WTC11 (cell line): ENCODE measurements at regions not wholly inside any gene's neighbourhood (a gene's known extent, or its start where the extent isn't known, plus 50 kb on each side); places are given as distances from the start of the nearest gene placed in this dataset.

Experiments used
- ATAC-seq: fragments of 200-7000 bp; cut with Tn5 transposase; 2 replicates; pipeline ENCODE4 v1.10.0; 2021; ENCODE audit warnings: mild to moderate bottlenecking, moderate library complexity
- CTCF ChIA-PET: fragments of 300-600 bp; sonication (Branson Sonifier 250); formaldehyde crosslinking; loops from one replicate; lab custom pipeline; 2021; ENCODE audit warnings: antibody characterized with exemption; lab: Charles Lee
- POLR2A ChIA-PET: fragments of 350-600 bp; sonication (Branson Sonifier 250); formaldehyde crosslinking; loops from one replicate; lab custom pipeline; 2021; ENCODE audit warnings: antibody characterized with exemption; lab: Charles Lee
- DNase-seq: peaks from one replicate; pipeline ENCODE4 v3.0.0; 2021; ENCODE audit warnings: low spot score
- H3K27ac Mint-ChIP-seq: 2 replicates; pipeline ENCODE4 v1.8.0; 2021; ENCODE audit warnings: mixed read lengths
- H3K27me3 Mint-ChIP-seq: 2 replicates; pipeline ENCODE4 v1.8.0; 2021; ENCODE audit warnings: low read depth, mild to moderate bottlenecking, moderate library complexity, mixed read lengths
- H3K36me3 Mint-ChIP-seq: 2 replicates; pipeline ENCODE4 v1.8.0; 2021; ENCODE audit warnings: mixed read lengths
- H3K4me1 Mint-ChIP-seq: 2 replicates; pipeline ENCODE4 v1.8.0; 2022; ENCODE audit warnings: mixed read lengths
- H3K4me3 Mint-ChIP-seq: 2 replicates; pipeline ENCODE4 v1.8.0; 2021; ENCODE audit warnings: mild to moderate bottlenecking, moderate library complexity, mixed read lengths
- H3K9me3 Mint-ChIP-seq: 2 replicates; pipeline ENCODE4 v1.8.0; 2021; ENCODE audit warnings: mixed read lengths
- AFF4 ChIP-seq: sonication (generic); formaldehyde crosslinking; IDR thresholded peaks from 2 replicates; pipeline ENCODE4 v1.8.1; 2023; ENCODE audit warnings: mild to moderate bottlenecking, missing genetic modification reagents, borderline replicate concordance
- AR ChIP-seq: fragments of 250-450 bp; sonication (Bioruptor Pico); IDR thresholded peaks from 2 replicates; pipeline ENCODE4 v1.9.0; 2021; ENCODE audit warnings: mild to moderate bottlenecking
- ELF4 ChIP-seq: sonication (generic); formaldehyde crosslinking; IDR thresholded peaks from 2 replicates; pipeline ENCODE4 v1.8.1; 2022; ENCODE audit warnings: low read depth, mild to moderate bottlenecking, moderate library complexity, missing genetic modification reagents
- ERG ChIP-seq: fragments of 250-450 bp; sonication (Bioruptor Pico); IDR thresholded peaks from 2 replicates; pipeline ENCODE4 v1.8.0; 2021; ENCODE audit warnings: mild to moderate bottlenecking
- FOXP1 ChIP-seq: sonication (generic); formaldehyde crosslinking; IDR thresholded peaks from 2 replicates; pipeline ENCODE4 v1.8.0; 2022; ENCODE audit warnings: missing genetic modification reagents, mild to moderate bottlenecking, moderate library complexity, borderline replicate concordance
- GTF2I ChIP-seq: fragments of 250-450 bp; sonication (Bioruptor Pico); conservative IDR thresholded peaks from 2 replicates; pipeline ENCODE4 v1.4.0; 2021; ENCODE audit warnings: mild to moderate bottlenecking
- HMGA2 ChIP-seq: fragments of 250-450 bp; sonication (Bioruptor Pico); IDR thresholded peaks from 2 replicates; pipeline ENCODE4 v1.4.0; 2021; ENCODE audit warnings: mild to moderate bottlenecking, moderate library complexity
- HMGXB4 ChIP-seq: sonication (generic); formaldehyde crosslinking; IDR thresholded peaks from 2 replicates; pipeline ENCODE4 v1.8.1; 2023; ENCODE audit warnings: mild to moderate bottlenecking, moderate library complexity, missing genetic modification reagents
- NFE2L1 ChIP-seq: sonication (generic); formaldehyde crosslinking; IDR thresholded peaks from 2 replicates; pipeline ENCODE4 v1.8.1; 2023; ENCODE audit warnings: missing genetic modification reagents
- NR1H2 ChIP-seq: sonication (generic); formaldehyde crosslinking; IDR thresholded peaks from 2 replicates; pipeline ENCODE4 v1.9.0; 2021; ENCODE audit warnings: mild to moderate bottlenecking, moderate library complexity, missing genetic modification reagents
- RORB ChIP-seq: fragments of 250-450 bp; sonication (Bioruptor Pico); IDR thresholded peaks from 2 replicates; pipeline ENCODE4 v1.9.0; 2021; ENCODE audit warnings: mild to moderate bottlenecking
- SP1 ChIP-seq: sonication (generic); formaldehyde crosslinking; conservative IDR thresholded peaks from 2 replicates; pipeline ENCODE4 v1.8.1; 2022; ENCODE audit warnings: missing genetic modification reagents
- ZBTB21 ChIP-seq: sonication (generic); formaldehyde crosslinking; IDR thresholded peaks from 2 replicates; pipeline ENCODE4 v1.8.1; 2023; ENCODE audit warnings: mild to moderate bottlenecking, missing genetic modification reagents, borderline replicate concordance
- ZBTB43 ChIP-seq: sonication (generic); formaldehyde crosslinking; IDR thresholded peaks from 2 replicates; pipeline ENCODE4 v1.8.1; 2023; ENCODE audit warnings: mild to moderate bottlenecking, missing genetic modification reagents
- ZMAT4 ChIP-seq: fragments of 250-450 bp; sonication (Bioruptor Pico); IDR thresholded peaks from 2 replicates; pipeline ENCODE4 v1.9.0; 2021; ENCODE audit warnings: mild to moderate bottlenecking
- ZNF232 ChIP-seq: sonication (generic); formaldehyde crosslinking; IDR thresholded peaks from 2 replicates; pipeline ENCODE4 v1.8.0; 2022; ENCODE audit warnings: mild to moderate bottlenecking, missing genetic modification reagents
- ZNF317 ChIP-seq: sonication (generic); formaldehyde crosslinking; IDR thresholded peaks from 2 replicates; pipeline ENCODE4 v1.8.1; 2023; ENCODE audit warnings: low read depth, mild to moderate bottlenecking, moderate library complexity, missing genetic modification reagents, borderline replicate concordance
- ZNF416 ChIP-seq: fragments of 250-450 bp; sonication (Bioruptor Pico); IDR thresholded peaks from 2 replicates; pipeline ENCODE4 v1.9.0; 2021; ENCODE audit warnings: mild to moderate bottlenecking, inconsistent platforms
- ZNF671 ChIP-seq: fragments of 250-450 bp; sonication (Bioruptor Pico); IDR thresholded peaks from 2 replicates; pipeline ENCODE4 v1.8.0; 2021; ENCODE audit warnings: mild to moderate bottlenecking

- TF ChIP-seq ZNF671 (CRISPR knock-in tag) (no peak), HMGA2 (CRISPR knock-in tag) (no peak), GTF2I (CRISPR knock-in tag) (no peak)
These were observed 194.6 kb upstream of the C1QTNF7 start (continued) for GRCh38 chr4:15233264-15233597.

- TF ChIP-seq ZBTB21 (CRISPR knock-in tag) (no peak), NR1H2 (CRISPR knock-in tag) (no peak), ZNF317 (no peak)
- CTCF ChIA-PET: interaction anchor here (0.5 to 2.4 kb wide), 5 partner anchors 163 to 237 kb away, joined by 3 to 13 read pairs (median 3); partner anchors contain the start of gene CC2D2A
- Mint-ChIP-seq H3K4me3 (no peak overlapping the region), H3K27me3 (no peaks in the 10 kb centered on the region), H3K27ac (no peak overlapping the region; the same call in 1 of the 2 replicates), H3K4me1 (peaks cover 13% of the 10 kb centered on the region; the same call in 1 of the 2 replicates), H3K36me3 (no peaks in the 10 kb centered on the region), H3K9me3 (peaks cover 4% of the 10 kb centered on the region; the same call in 1 of the 2 replicates)
- POLR2A ChIA-PET: no interaction called here
- DNase-seq (no peak), ATAC-seq (no peak)
These were observed 194.2 kb upstream of the C1QTNF7 start for GRCh38 chr4:15233626-15234025.

- no peak for ATAC-seq
- no peak for TF ChIP-seq AFF4 (CRISPR knock-in tag)
- no peak for TF ChIP-seq AR (CRISPR knock-in tag)
These were observed 193.5 kb upstream of the C1QTNF7 start for GRCh38 chr4:15234116-15234855.

GRCh38 chr4:15234856-15235126 lies 193.0 kb upstream of the C1QTNF7 start:
- H3K4me1 Mint-ChIP-seq: peaks cover 13% of the 10 kb centered on the region; the same call in 1 of the 2 replicates
- H3K36me3 Mint-ChIP-seq: no peaks in the 10 kb centered on the region
- POLR2A ChIA-PET: no interaction called here
- H3K9me3 Mint-ChIP-seq: peaks cover 4% of the 10 kb centered on the region; the same call in 1 of the 2 replicates
- H3K27ac Mint-ChIP-seq: no peak overlapping the region
- no peaks in the 10 kb centered on the region for H3K27me3 Mint-ChIP-seq
- no peak for ATAC-seq
- CTCF ChIA-PET: no interaction called here
- DNase-seq: no peak
- H3K4me3 Mint-ChIP-seq: no peak overlapping the region
- TF ChIP-seq ELF4 (CRISPR knock-in tag) (no peak), ZMAT4 (CRISPR knock-in tag) (no peak), NFE2L1 (no peak), FOXP1 (CRISPR knock-in tag) (no peak), HMGXB4 (CRISPR knock-in tag) (no peak), ZNF416 (CRISPR knock-in tag) (no peak), RORB (no peak), ERG (no peak), SP1 (no peak), ZNF232 (CRISPR knock-in tag) (no peak), ZBTB43 (CRISPR knock-in tag) (no peak)

More at GRCh38 chr4:15234116-15234855, 193.5 kb upstream of the C1QTNF7 start:
- ChIA-PET POLR2A (no interaction called here), CTCF (no interaction called here)
- Mint-ChIP-seq H3K4me1 (peaks cover 13% of the 10 kb centered on the region; the same call in 1 of the 2 replicates), H3K36me3 (no peaks in the 10 kb centered on the region), H3K27ac (no peak overlapping the region), H3K9me3 (peaks cover 4% of the 10 kb centered on the region; the same call in 1 of the 2 replicates), H3K27me3 (no peaks in the 10 kb centered on the region), H3K4me3 (no peak overlapping the region)
- DNase-seq: no peak
